Calu3 (cell line): ENCODE measurements at regions not wholly inside any gene's neighbourhood (a gene's known extent, or its start where the extent isn't known, plus 50 kb on each side); places are given as distances from the start of the nearest gene placed in this dataset.

Experiments used
- BruUV-seq: library from RNA; stranded (reverse); fragments of 400-500 nt; replicated peaks from 2 replicates; lab custom pipeline; 2021; lab: Mats Ljungman, UMichigan
- CTCF ChIA-PET: fragments of 300-600 bp; sonication (Branson Sonifier 250); formaldehyde crosslinking; loops from one replicate; lab custom pipeline; 2022; ENCODE audit warnings: antibody characterized with exemption; lab: Charles Lee
- DNase-seq: peaks from one replicate; pipeline ENCODE4 v3.0.0; 2022
- H3K27ac Mint-ChIP-seq: one replicate; pipeline ENCODE4 v1.8.0; 2022; ENCODE audit warnings: mixed read lengths; ENCODE audit not compliant: unreplicated experiment
- H3K27me3 Mint-ChIP-seq: one replicate; pipeline ENCODE4 v1.8.0; 2022; ENCODE audit warnings: mixed read lengths; ENCODE audit not compliant: unreplicated experiment
- H3K36me3 Mint-ChIP-seq: one replicate; pipeline ENCODE4 v1.8.0; 2022; ENCODE audit warnings: mild to moderate bottlenecking, moderate library complexity, mixed read lengths; ENCODE audit not compliant: insufficient read depth, unreplicated experiment
- H3K4me1 Mint-ChIP-seq: one replicate; pipeline ENCODE4 v1.8.0; 2022; ENCODE audit warnings: mild to moderate bottlenecking, low read depth, mixed read lengths; ENCODE audit not compliant: unreplicated experiment
- H3K4me3 Mint-ChIP-seq: one replicate; pipeline ENCODE4 v1.8.0; 2022; ENCODE audit warnings: mild to moderate bottlenecking, low read depth, moderate library complexity, mixed read lengths; ENCODE audit not compliant: unreplicated experiment
- H3K9me3 Mint-ChIP-seq: one replicate; pipeline ENCODE4 v1.8.0; 2022; ENCODE audit warnings: low read depth, mixed read lengths; ENCODE audit not compliant: unreplicated experiment
- intact Hi-C: fragments of 100-400 bp; cut with micrococcal nuclease; formaldehyde crosslinking; loops from one replicate; pipeline ENCODE4 v1.10.0; 2022; ENCODE audit not compliant: unreplicated experiment
- TF ChIP-seq, protein P1 (sequence below): fragments of 200-600 bp; IDR thresholded peaks from one replicate; pipeline ENCODE4 v1.8.0; 2022; ENCODE audit warnings: antibody characterized with exemption; ENCODE audit not compliant: unreplicated experiment

DNA sequence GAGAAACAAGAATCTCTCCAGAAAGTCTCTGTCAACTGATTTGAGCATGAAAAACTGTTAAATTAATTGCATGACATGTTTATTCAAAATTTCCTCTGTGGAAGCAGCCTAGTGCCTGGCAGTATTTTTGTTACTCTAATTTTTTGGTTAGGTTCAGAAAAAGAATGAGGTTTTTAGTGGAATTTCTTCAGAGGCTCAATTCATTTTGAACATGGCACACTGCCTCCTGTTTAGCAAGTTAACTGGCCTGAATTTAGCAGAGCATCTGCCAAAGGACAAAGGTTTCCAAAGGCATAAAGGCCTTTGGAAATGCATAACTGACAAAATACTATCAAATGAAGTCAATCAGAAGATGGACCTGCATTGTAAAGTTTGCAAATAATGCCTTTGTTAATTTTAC, 1326.5 kb downstream of the PLA2G4A start:
- no TSS peak for BruUV-seq
- no peak for DNase-seq
- no peaks in the 10 kb centered on the region for H3K36me3 Mint-ChIP-seq
- H3K27ac Mint-ChIP-seq = no peak overlapping the region
- TF ChIP-seq, protein P1, sequence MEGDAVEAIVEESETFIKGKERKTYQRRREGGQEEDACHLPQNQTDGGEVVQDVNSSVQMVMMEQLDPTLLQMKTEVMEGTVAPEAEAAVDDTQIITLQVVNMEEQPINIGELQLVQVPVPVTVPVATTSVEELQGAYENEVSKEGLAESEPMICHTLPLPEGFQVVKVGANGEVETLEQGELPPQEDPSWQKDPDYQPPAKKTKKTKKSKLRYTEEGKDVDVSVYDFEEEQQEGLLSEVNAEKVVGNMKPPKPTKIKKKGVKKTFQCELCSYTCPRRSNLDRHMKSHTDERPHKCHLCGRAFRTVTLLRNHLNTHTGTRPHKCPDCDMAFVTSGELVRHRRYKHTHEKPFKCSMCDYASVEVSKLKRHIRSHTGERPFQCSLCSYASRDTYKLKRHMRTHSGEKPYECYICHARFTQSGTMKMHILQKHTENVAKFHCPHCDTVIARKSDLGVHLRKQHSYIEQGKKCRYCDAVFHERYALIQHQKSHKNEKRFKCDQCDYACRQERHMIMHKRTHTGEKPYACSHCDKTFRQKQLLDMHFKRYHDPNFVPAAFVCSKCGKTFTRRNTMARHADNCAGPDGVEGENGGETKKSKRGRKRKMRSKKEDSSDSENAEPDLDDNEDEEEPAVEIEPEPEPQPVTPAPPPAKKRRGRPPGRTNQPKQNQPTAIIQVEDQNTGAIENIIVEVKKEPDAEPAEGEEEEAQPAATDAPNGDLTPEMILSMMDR = no peak
- intact Hi-C loops = no loop called here
- no peaks in the 10 kb centered on the region for H3K27me3 Mint-ChIP-seq
- no peaks in the 10 kb centered on the region for H3K9me3 Mint-ChIP-seq
- H3K4me1 Mint-ChIP-seq = no peaks in the 10 kb centered on the region
- CTCF ChIA-PET = no interaction called here
- no peak overlapping the region for H3K4me3 Mint-ChIP-seq

DNA sequence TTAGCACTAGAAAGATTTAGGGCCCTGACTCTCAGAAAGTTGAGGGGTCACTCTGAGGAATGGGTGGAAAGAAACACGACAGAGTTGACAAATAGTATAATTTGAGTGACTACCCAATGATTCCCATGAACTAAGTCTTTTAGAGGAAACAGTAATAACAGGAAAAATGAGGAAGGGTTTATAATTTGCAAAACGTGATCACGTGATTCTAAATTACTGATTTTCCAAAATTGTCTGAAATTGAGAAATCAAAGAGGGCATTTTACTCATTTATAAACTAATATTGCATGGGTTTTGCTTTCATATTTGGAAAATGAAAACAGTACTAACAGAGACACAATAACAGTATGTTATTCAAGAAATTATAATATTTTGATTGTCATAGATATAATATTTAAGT, 1335.7 kb downstream of the PLA2G4A start:
- no peaks in the 10 kb centered on the region for H3K36me3 Mint-ChIP-seq
- TF ChIP-seq, protein P1 = no peak
- no peaks in the 10 kb centered on the region for H3K4me1 Mint-ChIP-seq
- H3K9me3 Mint-ChIP-seq = no peaks in the 10 kb centered on the region
- no peak overlapping the region for H3K4me3 Mint-ChIP-seq
- no TSS peak for BruUV-seq
- no peak overlapping the region for H3K27ac Mint-ChIP-seq
- intact Hi-C loops = no loop called here
- no peak for DNase-seq
- H3K27me3 Mint-ChIP-seq = no peaks in the 10 kb centered on the region
- CTCF ChIA-PET = no interaction called here

DNA sequence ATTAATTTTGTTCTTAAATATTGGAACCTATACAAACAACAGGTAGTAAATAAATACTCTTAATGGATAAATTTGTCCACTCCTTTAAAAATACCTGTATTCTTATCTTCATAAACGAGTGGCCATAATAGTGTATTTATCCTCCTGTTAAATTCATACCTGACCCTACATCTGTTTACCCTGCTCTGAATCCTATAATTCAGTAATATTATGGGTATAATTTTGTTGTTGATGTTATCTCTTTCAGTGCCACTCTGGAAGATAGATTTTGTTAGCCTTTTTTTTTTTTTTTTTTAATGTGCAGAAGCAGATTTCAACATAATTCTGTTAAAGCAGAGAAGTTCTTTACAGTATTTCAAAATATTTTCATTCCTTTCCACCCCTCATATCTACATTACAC, 1337.9 kb downstream of the PLA2G4A start:
- no TSS peak for BruUV-seq
- Mint-ChIP-seq H3K9me3 (no peaks in the 10 kb centered on the region), H3K4me3 (no peak overlapping the region), H3K4me1 (no peaks in the 10 kb centered on the region), H3K36me3 (no peaks in the 10 kb centered on the region), H3K27ac (no peak overlapping the region), H3K27me3 (no peaks in the 10 kb centered on the region)
- TF ChIP-seq, protein P1 = no peak
- intact Hi-C loops = no loop called here
- DNase-seq = no peak
- CTCF ChIA-PET = no interaction called here

DNA sequence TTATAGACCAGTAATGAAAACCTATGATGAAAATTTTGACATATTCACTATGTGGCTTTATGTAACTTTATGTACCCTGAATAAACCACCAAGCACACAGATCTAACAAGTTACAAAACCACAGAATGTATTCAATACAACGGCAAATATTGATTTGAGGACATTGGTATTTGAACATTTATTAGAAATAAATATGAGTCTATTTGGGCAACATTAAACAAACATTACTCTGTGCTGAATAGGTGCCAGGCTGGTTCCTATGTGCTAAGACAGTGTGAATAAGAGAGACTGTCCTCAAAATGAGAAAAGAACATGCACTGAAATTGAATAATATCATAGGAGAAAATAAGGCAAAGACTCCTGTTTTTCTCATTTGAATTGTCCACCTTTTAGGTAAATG, 1341.2 kb downstream of the PLA2G4A start:
- no peak for DNase-seq
- Mint-ChIP-seq H3K4me1 (no peaks in the 10 kb centered on the region), H3K36me3 (no peaks in the 10 kb centered on the region), H3K27me3 (no peaks in the 10 kb centered on the region), H3K4me3 (no peak overlapping the region), H3K27ac (no peak overlapping the region), H3K9me3 (no peaks in the 10 kb centered on the region)
- intact Hi-C loops = no loop called here
- BruUV-seq = no TSS peak
- CTCF ChIA-PET = no interaction called here
- TF ChIP-seq, protein P1 = no peak

DNA sequence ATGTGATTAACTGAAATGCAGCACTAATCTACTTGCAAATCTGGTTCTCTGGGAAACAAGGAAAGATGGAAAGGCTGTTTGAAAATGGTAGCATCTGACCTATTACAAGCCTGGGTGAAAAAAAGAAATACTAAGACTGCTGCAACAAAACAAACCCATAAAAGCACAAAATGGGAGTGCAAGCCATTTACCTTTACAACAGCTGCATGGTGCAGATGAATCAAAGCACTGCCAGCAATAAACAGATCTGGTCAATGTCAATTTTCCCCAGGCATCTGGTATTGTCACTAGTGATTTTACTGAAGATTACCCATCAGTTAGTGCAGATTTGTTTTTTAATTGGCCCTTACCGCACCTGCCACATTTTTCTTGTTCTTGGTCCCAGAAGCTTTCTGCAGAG, 1341.7 kb downstream of the PLA2G4A start:
- no peak overlapping the region for H3K27ac Mint-ChIP-seq
- TF ChIP-seq, protein P1 = no peak
- intact Hi-C loops = no loop called here
- CTCF ChIA-PET = no interaction called here
- DNase-seq = no peak
- no peaks in the 10 kb centered on the region for H3K27me3 Mint-ChIP-seq
- no peaks in the 10 kb centered on the region for H3K4me1 Mint-ChIP-seq
- no peaks in the 10 kb centered on the region for H3K36me3 Mint-ChIP-seq
- H3K9me3 Mint-ChIP-seq = no peaks in the 10 kb centered on the region
- no peak overlapping the region for H3K4me3 Mint-ChIP-seq
- BruUV-seq = no TSS peak
